Epithelial cell of esophagus (primary cell): ENCODE measurements at regions not wholly inside any gene's neighbourhood (a gene's known extent, or its start where the extent isn't known, plus 50 kb on each side); places are given as distances from the start of the nearest gene placed in this dataset.

Source experiments
- DNase-seq: peaks from one replicate; pipeline ENCODE4 v3.0.0; 2010; ENCODE audit warnings: low read depth
- H3K4me3 ChIP-seq: 2 replicates; pipeline ENCODE4 v1.5.1; 2011; ENCODE audit warnings: mild to moderate bottlenecking, low read length, control low read depth
- CTCF ChIP-seq: IDR thresholded peaks from 2 replicates; pipeline ENCODE4 v1.5.1; 2011; ENCODE audit warnings: low read depth, mild to moderate bottlenecking, low read length, control low read depth, inconsistent platforms; ENCODE audit not compliant: insufficient read depth; ENCODE audit errors: missing control alignments

GRCh38 chr14:105877645-105878044 lies 351.3 kb downstream of the TMEM121 start:
- no peak for TF ChIP-seq CTCF
- DNase-seq: no peak

DNA sequence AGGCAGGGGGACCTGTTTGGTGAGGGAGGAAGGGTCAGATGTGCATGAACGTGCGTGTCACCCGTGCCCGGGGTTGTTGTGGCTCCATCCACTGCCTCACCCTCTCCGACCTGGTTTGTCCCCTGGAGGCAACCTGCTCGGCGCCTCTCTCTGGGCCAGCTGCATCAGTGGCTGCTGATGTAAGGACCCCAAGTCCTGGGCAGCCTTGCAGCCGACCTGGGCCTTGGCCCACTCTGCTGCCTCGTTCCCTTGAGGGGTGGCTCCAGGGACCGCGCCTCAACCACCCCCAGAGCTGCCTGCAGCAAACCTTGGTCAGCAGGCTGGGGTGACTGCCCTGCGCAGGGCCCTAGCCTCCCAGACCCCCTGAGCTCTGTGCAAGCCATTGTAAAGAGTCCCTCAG lies 351.7 kb downstream of the TMEM121 start:
- DNase-seq: no peak
- no peak for TF ChIP-seq CTCF
- H3K4me3 ChIP-seq: no peak overlapping the region

More at GRCh38 chr14:105877645-105878044, 351.3 kb downstream of the TMEM121 start:
- H3K4me3 ChIP-seq: no peak overlapping the region

DNA sequence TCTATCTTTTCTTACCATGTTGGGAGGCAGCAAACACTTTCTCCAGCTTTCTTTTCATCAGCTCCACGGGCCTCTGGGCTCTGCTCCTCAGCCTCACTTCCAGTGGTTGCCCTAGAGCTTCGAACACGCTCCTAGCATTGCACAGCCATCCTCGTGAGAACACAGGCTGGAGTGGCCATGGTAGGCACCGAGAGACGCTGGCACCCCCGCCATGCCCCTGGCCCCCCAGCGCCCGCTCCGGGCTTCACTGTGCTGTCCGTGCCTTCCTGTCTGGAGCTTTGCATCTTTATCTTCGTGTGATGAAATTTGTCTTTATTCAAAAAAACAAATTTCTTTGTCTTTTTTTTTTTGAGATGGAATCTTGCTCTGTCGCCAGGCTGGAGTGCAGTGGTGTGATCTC lies 352.2 kb downstream of the TMEM121 start:
- DNase-seq: no peak
- no peak overlapping the region for H3K4me3 ChIP-seq
- no peak for TF ChIP-seq CTCF

GRCh38 chr14:105879503-105879866 lies 353.1 kb downstream of the TMEM121 start:
- no peak overlapping the region for H3K4me3 ChIP-seq
- no peak for TF ChIP-seq CTCF
- DNase-seq: no peak

DNA sequence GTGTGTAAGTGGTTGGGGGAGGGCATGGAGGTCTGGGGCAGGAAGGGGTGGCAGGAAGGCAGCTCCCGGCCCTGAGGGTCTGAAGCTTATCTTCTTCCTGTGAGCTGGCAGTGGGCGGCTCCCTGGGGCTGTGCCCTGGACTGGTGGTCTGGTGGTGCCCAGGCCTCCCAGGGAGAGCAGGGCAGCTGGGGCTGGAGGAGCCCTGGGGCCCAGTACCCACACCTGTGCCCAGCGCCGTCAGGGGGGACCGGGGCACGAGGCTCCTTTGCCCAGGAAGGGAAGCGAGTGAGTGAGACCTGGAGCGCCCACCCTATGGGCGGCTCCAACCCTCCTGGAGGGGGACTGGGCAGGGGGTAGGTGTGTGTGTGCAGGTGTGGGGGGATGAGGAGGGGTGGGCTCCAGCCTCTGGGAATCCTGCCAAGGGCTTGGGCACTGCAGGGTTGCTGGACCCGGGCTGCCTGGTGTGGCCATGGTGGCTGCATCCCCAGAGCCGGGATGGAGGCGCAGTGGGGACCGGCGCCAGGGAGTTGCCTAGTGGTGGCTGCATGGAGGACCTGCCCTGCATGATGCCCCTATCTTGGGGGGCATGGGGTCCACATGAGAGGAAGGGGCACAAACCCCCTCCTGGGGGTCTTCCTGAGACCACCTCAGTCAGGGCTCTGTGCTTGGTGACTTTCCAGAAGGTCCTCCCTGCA lies 353.6 kb downstream of the TMEM121 start:
- TF ChIP-seq CTCF: no peak
- no peak for DNase-seq
- no peak overlapping the region for H3K4me3 ChIP-seq

DNA sequence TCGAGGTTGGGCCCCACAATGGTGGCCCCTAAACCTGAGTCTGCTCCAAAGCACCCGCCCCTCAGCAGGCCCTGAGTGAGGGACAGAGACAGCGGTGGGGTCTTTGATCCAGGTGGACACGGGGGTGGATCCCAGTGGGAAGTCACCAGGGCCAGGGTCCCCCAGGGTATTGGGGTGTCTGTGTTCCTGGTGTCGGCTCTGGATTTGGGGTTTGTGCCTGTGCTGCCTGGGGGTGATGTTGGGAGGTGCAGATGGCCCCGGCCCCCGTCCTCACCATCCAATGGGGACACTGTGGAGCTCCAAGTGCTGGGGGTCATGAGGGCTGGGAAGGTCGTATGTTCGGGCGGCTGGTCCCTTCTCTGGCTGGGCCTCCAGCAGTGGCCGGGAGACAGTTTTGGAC lies 354.2 kb downstream of the TMEM121 start:
- no peak for DNase-seq
- H3K4me3 ChIP-seq: no peak overlapping the region
- no peak for TF ChIP-seq CTCF
